ENCODE measurements at regions not wholly inside any gene's neighbourhood (a gene's known extent, or its start where the extent isn't known, plus 50 kb on each side); places are given as distances from the start of the nearest gene placed in this dataset.
A peak's percentile ranks its signal among the peaks of the same experiment; 100 is the strongest.
"Not testable (repeated sequence)": the region's sequence is repeated elsewhere in the genome, so short reads cannot be mapped to it uniquely, and the experiment has no call there.

GRCh38 chr12:126434412-126434985, 1369.3 kb downstream of the AACS start:
- no peak for DNase-seq (ENCODE audit: low read depth)

- no peak for DNase-seq (ENCODE audit: low read depth)
Observed at GRCh38 chr12:126436041-126436440, 1370.8 kb downstream of the AACS start.

GRCh38 chr12:126437934-126438333, 1372.7 kb downstream of the AACS start:
- DNase-seq (ENCODE audit: low read depth), result no peak

- DNase-seq (ENCODE audit: low read depth), result no peak
Observed at GRCh38 chr12:126443977-126444376, 1378.7 kb downstream of the AACS start.

GRCh38 chr12:126447346-126447745, 1382.1 kb downstream of the AACS start:
- DNase-seq (ENCODE audit: low read depth), result no peak

- no peak for DNase-seq (ENCODE audit: low read depth)
Observed at GRCh38 chr12:126451809-126452208, 1386.6 kb downstream of the AACS start.

- DNase-seq (ENCODE audit: low read depth), result not testable (repeated sequence)
Observed at GRCh38 chr12:126452686-126453085, 1387.5 kb downstream of the AACS start.

GRCh38 chr12:126454581-126454980, 1389.3 kb downstream of the AACS start:
- DNase-seq (ENCODE audit: low read depth), result no peak

- DNase-seq (ENCODE audit: low read depth), result no peak
Observed at GRCh38 chr12:126457776-126458175, 1392.5 kb downstream of the AACS start.

- no peak for DNase-seq (ENCODE audit: low read depth)
Observed at GRCh38 chr12:126464153-126464552, 1398.9 kb downstream of the AACS start.

- no peak for DNase-seq (ENCODE audit: low read depth)
Observed at GRCh38 chr12:126469211-126469610, 1404.0 kb downstream of the AACS start.

GRCh38 chr12:126474703-126475102, 1409.5 kb downstream of the AACS start:
- DNase-seq (ENCODE audit: low read depth), result no peak

GRCh38 chr12:126480451-126480850, 1415.2 kb downstream of the AACS start:
- no peak for DNase-seq (ENCODE audit: low read depth)

GRCh38 chr12:126481688-126482087, 1416.5 kb downstream of the AACS start:
- no peak for DNase-seq (ENCODE audit: low read depth)

GRCh38 chr12:126482238-126482889, 1417.1 kb downstream of the AACS start:
- no peak for DNase-seq (ENCODE audit: low read depth)

- DNase-seq (ENCODE audit: low read depth), result no peak
Observed at GRCh38 chr12:126483145-126484068, 1418.2 kb downstream of the AACS start.

- DNase-seq (ENCODE audit: low read depth), result no peak
Observed at GRCh38 chr12:126487431-126487980, 1422.3 kb downstream of the AACS start.

GRCh38 chr12:126488806-126489205, 1423.6 kb downstream of the AACS start:
- DNase-seq (ENCODE audit: low read depth), result peak; percentile 2

GRCh38 chr12:126492181-126492580, 1426.9 kb downstream of the AACS start:
- no peak for DNase-seq (ENCODE audit: low read depth)

GRCh38 chr12:126493366-126494108, 1428.3 kb downstream of the AACS start:
- DNase-seq (ENCODE audit: low read depth), result no peak

GRCh38 chr12:126496201-126496600, 1431.0 kb downstream of the AACS start:
- DNase-seq (ENCODE audit: low read depth), result no peak
